Medulla oblongata (tissue), 1 donor: ENCODE measurements at regions not wholly inside any gene's neighbourhood (a gene's known extent, or its start where the extent isn't known, plus 50 kb on each side); places are given as distances from the start of the nearest gene placed in this dataset.
"Not testable (repeated sequence)": the region's sequence is repeated elsewhere in the genome, so short reads cannot be mapped to it uniquely, and the experiment has no call there.

Experiments used
- DNase-seq: peaks from one replicate; pipeline ENCODE4 v3.0.0-alpha.2; 2015; ENCODE audit errors: extremely low spot score

DNA sequence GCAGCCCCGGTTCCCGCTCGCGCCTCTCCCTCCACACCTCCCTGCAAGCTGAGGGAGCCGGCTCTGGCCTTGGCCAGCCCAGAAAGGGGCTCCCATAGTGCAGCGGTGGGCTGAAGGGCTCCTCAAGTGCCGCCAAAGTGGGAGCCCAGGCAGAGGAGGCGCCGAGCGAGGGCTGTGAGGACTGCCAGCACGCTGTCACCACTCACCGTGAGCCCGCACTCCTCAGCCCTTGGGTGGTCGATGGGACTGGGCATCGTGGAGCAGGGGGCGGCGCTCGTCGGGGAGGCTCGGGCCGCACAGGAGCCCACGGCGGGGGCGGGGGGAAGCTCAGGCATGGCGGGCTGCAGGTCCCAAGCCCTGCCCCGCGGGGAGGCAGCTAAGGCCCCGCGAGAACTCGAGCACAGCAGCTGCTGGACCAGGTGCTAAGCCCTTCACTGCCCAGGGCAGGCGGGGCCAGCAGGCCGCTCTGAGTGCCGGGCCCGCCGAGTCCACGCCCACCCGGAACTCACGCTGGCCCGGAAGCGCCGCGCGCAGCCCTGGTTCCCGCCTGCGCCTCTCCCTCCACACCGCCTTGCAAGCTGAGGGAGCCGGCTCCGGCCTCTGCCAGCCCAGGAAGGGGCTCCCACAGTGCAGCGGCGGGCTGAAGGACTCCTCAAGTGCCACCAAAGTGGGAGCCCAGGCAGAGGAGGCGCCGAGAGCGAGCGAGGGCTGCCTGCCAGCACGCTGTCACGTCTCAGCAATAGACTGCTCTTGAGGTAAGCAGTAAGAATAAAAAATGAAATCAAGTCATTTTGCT, 670.2 kb upstream of the CTNND2 start:
- not testable (repeated sequence) for DNase-seq

DNA sequence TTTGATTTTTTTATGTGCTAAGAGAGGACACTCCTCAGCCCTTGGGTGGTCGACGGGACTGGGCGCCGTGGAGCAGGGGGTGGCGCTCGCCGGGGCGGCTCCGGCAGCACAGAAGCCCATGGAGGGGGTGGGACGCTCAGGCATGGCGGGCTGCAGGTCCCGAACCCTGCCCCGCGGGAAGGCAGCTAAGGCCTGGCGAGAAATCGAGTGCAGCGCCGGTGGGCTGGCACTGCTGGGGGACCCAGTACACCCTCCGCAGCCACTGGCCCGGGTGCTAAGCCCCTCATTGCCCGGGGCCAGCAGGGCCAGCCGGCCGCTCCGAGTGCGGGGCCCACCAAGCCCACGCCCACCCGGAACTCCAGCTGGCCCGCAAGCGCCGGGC, 669.7 kb upstream of the CTNND2 start:
- DNase-seq: not testable (repeated sequence)

DNA sequence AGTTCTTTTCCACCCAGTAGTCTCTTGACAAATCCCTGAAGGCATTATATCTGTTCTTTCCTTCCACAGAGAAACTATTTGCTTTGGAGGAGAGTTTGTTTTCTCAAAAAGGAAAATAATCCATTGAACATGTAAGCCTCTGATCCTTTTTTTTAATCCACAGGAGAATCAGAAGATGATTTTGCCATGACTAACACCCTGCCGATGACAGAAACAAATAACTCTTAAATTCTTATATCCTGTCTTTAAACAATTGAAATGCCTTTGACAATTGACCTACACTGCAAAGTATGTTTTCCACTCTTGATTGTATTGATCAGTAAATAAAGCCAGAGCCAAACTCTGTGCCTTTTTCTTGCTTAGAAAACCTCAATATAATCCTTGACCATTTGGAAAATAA, 666.4 kb upstream of the CTNND2 start:
- no peak for DNase-seq

DNA sequence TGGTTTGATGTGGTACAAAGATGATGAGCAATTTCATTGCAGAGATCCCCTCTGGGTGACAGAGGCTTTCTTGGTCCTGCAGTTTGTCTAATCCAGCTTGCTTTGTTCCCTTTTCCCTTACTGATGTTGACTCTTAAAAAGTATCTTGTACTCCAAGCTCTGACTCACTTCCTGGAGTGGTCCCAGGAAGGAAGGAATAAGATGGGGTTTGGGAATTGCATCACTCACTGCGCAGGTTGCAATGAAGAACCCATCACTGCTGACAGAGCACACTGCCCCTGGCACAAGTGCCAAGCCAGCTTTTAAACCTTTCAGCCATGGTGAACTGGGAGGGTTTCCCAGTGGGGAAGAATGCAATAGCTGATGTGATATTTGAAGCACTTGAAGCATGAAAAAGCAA, 662.2 kb upstream of the CTNND2 start:
- no peak for DNase-seq

DNA sequence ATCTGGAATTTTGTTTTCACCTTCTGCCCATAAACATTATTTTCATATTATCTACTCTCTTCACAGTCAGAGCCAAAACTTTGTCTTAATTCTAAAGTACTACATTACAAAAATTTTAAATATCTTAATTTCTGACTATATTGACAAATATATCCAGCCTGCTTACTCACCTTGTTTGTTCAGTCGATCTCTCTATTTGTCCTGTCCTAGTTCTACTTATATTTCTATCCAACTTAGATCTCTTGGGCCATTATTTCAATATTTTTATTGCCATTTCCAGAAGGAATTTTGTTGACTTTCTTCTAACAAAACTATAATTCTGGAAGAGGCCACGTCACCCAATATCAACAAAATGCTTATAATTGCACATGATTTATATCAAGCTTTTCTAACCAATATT, 652.8 kb upstream of the CTNND2 start:
- no peak for DNase-seq

GRCh38 chr5:12526113-12526512, 621.9 kb upstream of the CTNND2 start:
- DNase-seq: no peak

GRCh38 chr5:12522116-12522515, 617.9 kb upstream of the CTNND2 start:
- no peak for DNase-seq

DNA sequence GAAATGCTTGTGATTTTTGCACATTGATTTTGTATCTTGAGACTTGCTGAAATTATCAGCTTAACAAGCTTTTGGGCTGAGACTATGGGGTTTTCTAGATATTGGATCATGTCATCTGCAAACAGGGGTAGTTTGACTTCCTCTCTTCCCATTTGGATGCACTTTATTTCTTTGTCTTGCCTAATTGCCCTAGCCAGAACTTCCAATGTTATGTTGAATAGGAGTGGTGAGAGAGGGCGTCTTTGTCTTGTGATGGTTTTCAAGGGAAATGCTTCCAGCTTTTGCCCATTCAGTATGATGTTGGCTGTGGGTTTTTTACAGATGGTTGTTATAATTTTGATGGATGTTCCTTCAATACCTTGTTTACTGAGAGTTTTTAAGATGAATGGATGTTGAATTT, 600.7 kb upstream of the CTNND2 start:
- not testable (repeated sequence) for DNase-seq

DNA sequence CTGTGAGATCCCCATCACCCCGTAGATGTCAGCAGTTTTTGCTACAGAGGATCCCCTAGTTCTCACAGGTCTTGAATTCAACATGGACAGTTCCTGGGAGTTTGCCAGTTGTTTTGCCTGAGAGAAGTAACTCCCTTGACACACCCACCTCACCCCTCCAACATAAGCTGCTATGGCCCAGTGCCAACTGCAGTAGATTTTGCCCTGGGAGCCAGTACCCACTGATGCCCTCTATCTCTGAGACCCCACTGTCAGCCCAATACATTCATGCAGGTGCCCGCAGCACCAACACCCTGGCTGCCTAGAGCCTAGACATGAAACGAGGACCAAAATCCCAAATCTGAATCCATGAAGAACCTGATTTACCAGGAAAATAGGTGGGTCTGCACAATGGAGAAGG, 583.9 kb upstream of the CTNND2 start:
- no peak for DNase-seq

DNA sequence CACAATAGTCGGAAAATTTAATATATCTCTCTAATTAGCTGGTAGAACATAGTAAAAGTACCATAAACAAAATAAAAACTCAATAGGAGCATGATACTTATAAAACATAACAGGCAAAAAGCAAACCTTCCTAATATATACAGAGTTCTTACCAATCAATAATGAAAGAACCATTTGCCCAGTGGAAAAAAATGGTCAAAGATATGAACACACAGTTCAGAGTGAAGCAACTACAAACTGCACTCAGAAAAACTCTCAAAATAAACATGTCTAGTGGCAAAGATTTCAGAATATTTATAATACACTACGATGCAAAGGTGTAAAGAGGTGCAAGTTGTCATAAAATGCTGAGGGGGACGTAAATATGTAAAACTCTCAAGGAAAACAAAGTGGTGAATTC, 576.2 kb upstream of the CTNND2 start:
- no peak for DNase-seq

- DNase-seq: no peak
Measured at GRCh38 chr5:12477554-12477953, 573.3 kb upstream of the CTNND2 start.

- no peak for DNase-seq
Measured at GRCh38 chr5:12467799-12468198, 563.6 kb upstream of the CTNND2 start.

DNA sequence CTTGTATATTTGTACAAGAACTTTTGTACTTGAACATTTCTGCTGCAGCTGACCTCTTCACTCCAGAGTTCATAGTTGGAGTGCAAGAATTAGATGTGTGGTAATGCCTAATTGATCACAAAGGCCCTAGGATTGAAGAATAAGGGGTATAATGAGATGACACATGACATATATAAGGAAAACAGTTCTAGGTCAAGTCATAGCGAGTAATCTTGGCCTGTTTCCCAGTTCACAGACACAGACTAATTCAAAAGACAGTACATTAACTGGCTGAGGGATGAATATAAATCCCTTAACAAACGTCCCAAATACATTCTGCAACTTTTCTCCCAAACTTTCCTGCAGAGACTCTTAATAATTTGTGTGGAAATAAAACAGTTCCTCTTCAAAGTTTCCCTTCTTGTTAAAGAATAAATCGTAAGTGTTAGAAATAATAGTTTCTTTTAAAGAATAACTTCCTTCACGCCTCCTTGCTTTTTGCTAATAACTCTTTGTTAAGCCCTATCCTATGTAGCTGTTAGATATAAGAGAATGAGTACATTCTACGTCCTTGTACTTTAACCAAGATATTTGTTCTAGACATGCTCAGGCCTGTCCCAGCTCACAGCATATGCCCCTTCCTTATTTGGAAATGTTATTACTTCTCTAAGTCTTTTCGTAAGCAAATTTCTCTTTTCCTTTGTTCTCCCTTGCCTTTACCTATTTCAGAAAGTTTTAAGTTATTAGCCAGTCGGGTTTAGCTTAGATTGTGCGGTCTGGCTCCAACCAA, 556.4 kb upstream of the CTNND2 start:
- no peak for DNase-seq

GRCh38 chr5:12459326-12459725, 555.1 kb upstream of the CTNND2 start:
- no peak for DNase-seq

DNA sequence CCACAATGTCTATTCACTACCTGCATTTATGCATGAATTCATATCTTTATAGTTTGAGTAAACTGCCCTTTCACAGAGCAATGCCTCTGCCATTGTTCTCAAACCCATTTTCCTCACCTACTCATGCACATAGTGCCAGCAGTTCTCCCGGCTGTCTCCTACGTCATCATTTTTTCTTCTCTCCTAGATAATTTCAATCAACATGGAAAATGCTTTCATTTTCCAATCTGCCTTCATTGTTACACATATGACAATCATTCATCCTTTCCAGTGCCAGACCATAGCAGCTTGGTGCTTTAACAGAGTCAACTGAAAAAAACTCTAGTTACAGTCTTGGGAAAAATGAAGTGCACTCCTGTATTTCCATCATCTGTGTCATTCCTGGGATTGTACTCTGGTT, 514.8 kb upstream of the CTNND2 start:
- no peak for DNase-seq

GRCh38 chr5:12413585-12413984, 509.3 kb upstream of the CTNND2 start:
- DNase-seq: no peak

DNA sequence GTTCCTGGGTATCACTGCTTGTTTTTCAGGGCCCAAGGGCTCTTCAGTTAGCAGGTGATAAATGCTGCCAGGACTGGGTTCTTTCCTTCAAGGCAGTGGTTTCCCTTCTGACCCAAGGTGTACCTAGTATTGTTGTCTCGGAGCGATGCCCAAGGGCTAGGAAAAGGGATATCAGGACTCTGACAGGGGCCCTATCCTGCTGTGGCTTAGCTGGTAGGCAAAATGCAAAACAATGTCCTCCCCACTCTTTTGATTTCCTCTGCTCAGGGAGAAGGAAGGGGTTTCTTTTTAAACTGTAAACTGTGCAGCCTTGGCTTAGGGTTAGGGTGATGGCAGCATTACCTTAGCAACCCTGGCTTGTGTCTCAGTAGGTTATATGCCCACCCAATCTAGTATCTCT, 508.8 kb upstream of the CTNND2 start:
- DNase-seq: no peak

DNA sequence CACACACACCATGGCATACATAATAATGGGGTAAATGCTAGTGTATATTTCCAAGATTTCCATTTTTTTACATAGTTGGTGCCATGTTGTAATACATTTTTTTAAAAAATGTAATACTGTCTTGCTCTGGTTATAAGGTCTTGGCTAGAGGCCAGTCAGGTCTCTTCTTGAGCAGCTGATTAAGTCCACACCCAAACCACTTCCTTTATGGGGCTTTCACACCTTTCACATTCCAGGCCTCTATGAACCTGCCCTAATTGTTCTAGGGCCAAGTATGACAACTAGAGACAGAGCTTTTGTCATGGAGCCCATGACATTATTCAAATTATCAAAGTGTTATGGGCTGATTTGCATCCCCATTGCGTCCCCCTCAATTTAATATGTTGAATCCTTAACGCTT, 495.6 kb upstream of the CTNND2 start:
- DNase-seq: no peak

DNA sequence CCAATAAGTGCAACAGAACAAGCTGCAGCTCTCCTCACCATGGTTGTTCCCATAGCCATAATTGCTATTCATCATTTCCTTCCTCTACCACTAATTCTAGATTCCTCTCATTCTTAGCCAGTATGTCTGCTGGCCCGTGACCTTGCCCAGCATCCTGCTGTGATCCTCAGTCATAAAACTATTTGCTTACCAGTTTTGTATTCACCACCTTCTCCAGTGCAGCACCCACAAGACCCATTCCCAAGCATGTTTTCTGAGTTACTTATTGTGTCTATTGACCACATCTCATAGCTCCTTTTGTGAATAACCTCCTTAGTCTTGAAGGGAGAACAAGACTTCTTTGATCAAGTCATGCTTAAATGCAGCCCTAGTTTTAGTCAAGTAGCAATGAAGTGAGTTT, 488.0 kb upstream of the CTNND2 start:
- no peak for DNase-seq

DNA sequence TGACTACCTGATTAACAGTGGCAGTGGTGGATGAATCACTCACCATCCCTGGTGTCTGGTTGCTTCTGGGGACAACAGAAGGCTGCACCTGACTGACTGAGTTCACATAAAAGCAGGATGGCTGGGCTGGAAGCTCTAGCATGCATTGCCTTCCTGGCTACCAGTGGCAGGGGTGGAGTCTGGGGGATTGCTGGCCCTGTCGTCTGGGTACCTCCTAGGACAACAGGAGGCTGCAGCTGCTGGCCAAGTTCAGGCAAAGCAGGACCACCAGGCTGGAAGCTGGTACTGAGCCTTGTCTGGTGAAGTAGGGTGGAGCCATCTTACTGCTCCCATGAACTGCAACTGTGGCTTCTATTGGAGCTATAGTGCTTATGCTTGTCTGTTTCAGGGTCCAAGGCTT, 480.8 kb upstream of the CTNND2 start:
- no peak for DNase-seq

DNA sequence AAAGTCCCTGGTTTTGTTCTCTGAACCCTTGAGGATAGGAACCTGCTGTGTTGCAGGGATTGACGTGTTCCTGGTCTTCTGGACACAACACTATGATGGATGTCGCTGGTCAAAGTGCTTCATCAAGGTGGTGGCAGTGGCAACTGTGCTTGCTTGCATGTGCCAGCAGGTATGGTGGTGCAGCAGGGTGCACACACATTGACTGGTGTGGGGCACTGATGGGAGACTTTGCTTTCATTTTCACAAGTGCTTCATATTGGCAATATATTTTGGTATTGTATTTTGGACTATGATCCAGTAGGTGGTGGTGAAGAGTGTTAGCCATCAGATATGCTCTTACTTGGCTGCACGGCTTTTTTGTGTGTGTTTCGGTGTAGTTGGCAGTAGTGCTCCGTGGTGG, 479.8 kb upstream of the CTNND2 start:
- no peak for DNase-seq

GRCh38 chr5:12367973-12368372, 463.7 kb upstream of the CTNND2 start:
- DNase-seq: no peak

- DNase-seq: no peak
Measured at GRCh38 chr5:12360218-12360617, 456.0 kb upstream of the CTNND2 start.
